ENCODE measurements at regions not wholly inside any gene's neighbourhood (a gene's known extent, or its start where the extent isn't known, plus 50 kb on each side); places are given as distances from the start of the nearest gene placed in this dataset.
A peak's percentile ranks its signal among the peaks of the same experiment; 100 is the strongest.
"Not testable (repeated sequence)": the region's sequence is repeated elsewhere in the genome, so short reads cannot be mapped to it uniquely, and the experiment has no call there.

DNA sequence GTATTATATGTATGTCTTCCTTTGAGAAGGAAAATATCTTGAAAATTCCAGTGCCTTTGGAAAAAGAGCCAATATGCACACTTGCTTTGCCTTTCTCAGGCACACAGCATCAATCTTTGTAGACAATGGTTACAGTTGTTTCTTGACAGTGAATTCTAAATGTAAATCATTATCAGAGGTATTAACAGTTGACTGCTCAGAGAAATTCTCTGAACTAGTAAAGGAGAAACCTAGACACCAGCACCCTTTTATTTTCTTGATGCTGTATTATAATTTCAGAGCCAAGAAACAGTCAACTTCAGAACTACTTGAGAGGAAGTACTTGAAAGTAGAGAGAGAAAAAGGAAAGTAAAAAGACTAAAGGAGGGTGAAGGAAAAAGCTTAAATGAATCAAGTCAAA is 185.8 kb upstream of the SMIM30 start:
- DNase-seq (ENCODE audit: insufficient read length, low spot score) = no peak
- no peak for FAIRE-seq
- TF ChIP-seq, protein P1, sequence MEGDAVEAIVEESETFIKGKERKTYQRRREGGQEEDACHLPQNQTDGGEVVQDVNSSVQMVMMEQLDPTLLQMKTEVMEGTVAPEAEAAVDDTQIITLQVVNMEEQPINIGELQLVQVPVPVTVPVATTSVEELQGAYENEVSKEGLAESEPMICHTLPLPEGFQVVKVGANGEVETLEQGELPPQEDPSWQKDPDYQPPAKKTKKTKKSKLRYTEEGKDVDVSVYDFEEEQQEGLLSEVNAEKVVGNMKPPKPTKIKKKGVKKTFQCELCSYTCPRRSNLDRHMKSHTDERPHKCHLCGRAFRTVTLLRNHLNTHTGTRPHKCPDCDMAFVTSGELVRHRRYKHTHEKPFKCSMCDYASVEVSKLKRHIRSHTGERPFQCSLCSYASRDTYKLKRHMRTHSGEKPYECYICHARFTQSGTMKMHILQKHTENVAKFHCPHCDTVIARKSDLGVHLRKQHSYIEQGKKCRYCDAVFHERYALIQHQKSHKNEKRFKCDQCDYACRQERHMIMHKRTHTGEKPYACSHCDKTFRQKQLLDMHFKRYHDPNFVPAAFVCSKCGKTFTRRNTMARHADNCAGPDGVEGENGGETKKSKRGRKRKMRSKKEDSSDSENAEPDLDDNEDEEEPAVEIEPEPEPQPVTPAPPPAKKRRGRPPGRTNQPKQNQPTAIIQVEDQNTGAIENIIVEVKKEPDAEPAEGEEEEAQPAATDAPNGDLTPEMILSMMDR (IDR thresholded peaks at IDR 0.05; ENCODE audit: insufficient read depth, missing control alignments) = no peak

DNA sequence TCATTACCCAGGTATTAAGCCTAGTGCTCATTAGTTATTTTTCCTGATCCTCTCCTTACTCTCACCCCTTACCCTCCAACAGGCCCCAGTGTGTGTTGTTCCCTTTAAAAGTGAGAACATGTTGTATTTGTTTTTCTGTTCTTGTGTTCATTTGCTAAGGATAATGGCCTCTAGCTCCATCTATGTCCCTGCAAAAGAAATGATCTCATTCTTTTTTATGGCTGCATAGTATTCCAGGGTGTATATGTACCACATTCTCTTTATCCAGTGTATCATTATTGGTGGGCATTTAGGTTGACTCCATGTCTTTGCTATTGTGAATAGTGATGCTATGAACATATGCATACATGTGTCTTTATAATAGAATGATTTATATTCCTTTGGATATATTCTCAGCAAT is 185.0 kb upstream of the SMIM30 start:
- not testable (repeated sequence) for DNase-seq (ENCODE audit: insufficient read length, low spot score); FAIRE-seq

DNA sequence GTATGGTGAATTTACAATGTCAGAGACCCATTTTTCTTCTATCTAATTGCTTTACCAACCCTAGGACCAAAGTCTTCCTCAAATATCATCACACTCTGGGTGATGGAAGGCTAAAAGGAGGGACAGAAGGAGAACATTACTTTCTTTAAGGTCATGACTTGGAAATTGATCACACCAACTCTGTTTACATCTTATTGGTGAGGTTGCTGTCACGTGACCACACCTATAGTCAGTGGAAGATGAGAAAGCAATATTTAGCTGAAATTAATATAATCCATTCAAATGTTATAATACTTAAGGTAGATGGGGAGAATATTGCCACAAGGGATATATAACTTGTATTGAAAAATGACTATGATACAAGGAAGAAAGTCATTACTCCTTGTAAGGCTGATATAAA is 183.6 kb upstream of the SMIM30 start:
- FAIRE-seq = peak; percentile 11
- TF ChIP-seq, protein P1 (IDR thresholded peaks at IDR 0.05; ENCODE audit: insufficient read depth, missing control alignments) = no peak
- DNase-seq (ENCODE audit: insufficient read length, low spot score) = no peak

DNA sequence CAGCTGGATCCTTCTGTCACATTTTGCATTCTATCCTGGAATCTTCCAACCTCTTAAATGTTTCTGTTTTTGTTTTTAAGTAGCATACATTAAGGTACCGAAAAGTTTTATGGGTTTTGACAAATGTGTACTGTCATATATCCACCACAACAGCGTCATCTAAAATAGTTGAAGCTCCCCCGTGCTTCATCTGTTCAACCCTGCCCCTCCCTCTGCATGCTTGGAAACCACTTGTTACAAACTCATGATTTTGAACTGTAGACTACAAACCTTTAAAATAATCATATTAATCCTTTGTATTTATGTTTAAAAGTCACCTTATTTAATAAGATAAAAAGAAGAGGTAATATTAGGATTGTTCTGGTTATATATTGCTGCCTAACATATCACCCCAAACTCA is 182.8 kb upstream of the SMIM30 start:
- DNase-seq (ENCODE audit: insufficient read length, low spot score) (no peak), FAIRE-seq (no peak)
- TF ChIP-seq, protein P1 (IDR thresholded peaks at IDR 0.05; ENCODE audit: insufficient read depth, missing control alignments) = no peak

DNA sequence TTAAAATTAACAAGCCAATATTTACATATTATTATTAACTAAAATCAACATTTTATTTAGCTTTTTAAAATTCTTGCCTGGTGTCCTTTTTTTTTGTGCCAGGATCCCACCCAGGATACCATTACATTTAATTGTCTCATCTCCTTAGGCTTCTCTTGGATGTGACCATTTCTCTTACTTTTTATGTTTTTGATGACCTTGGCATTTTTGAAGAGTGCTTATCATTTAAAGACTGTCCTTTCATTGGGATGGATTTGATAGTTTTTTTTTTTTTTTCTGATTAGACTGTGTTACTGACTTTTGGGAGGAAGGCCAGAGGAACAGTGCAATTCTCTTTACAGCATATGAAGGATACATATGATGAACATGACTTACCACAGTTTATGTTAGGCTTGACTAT is 181.4 kb upstream of the SMIM30 start:
- FAIRE-seq = no peak
- no peak for DNase-seq (ENCODE audit: insufficient read length, low spot score)
- TF ChIP-seq, protein P1 (IDR thresholded peaks at IDR 0.05; ENCODE audit: insufficient read depth, missing control alignments) = no peak

GRCh38 chr7:113298501-113298900 is 180.1 kb upstream of the SMIM30 start:
- DNase-seq (ENCODE audit: insufficient read length, low spot score) (no peak), FAIRE-seq (no peak)
- TF ChIP-seq, protein P1 (IDR thresholded peaks at IDR 0.05; ENCODE audit: insufficient read depth, missing control alignments) = no peak

DNA sequence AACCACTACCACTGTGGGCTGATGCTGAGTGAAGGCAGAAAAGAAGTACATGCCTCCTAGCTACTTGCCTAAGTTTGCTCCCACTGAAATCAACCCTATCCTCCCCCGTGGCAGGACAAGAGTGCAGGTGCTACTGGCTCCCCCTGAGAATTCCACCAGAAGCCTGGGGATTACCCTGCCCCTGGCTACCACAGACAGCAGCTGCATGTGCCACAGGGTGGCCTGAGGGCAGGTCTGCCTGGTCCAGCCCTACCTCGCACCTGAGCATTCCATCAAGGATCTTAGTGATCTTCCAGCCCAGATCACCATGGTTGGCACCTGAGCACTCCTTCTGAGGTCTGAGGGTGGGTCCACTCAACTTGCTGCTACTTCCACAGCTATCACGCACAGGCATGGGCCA is 176.4 kb upstream of the SMIM30 start:
- no peak for DNase-seq (ENCODE audit: insufficient read length, low spot score)
- no peak for FAIRE-seq
- TF ChIP-seq, protein P1 (IDR thresholded peaks at IDR 0.05; ENCODE audit: insufficient read depth, missing control alignments) = no peak

DNA sequence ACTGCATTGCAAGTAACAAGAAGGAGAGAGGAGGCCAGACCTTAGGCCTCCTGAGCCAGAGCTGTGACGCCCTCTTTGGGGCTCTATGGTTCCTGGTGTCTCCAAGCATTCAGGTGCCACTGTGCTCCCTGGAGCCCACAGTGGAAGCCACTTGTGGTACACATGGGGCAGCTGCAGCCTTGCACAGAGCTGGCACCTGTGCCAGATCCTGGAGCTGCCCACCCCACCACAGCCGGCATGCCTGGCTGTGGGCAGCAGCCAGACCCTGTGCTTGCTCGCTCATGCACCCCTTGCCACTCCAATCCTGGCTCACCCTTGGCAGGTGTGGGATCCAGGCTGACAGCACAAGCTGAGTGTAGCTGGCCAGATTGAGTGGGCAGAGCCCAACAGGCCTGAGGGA is 173.8 kb upstream of the SMIM30 start:
- FAIRE-seq (no peak), DNase-seq (ENCODE audit: insufficient read length, low spot score) (no peak)
- TF ChIP-seq, protein P1 (IDR thresholded peaks at IDR 0.05; ENCODE audit: insufficient read depth, missing control alignments) = no peak

All from D721Med (cell line).